GM19240 (cell line): ENCODE measurements at regions not wholly inside any gene's neighbourhood (a gene's known extent, or its start where the extent isn't known, plus 50 kb on each side); places are given as distances from the start of the nearest gene placed in this dataset.

Experiments used
- DNase-seq: peaks from one replicate; pipeline ENCODE4 v3.0.0; 2011; ENCODE audit warnings: low spot score; ENCODE audit not compliant: insufficient read length

GRCh38 chr2:7454592-7454991 is 537.4 kb downstream of the RNF144A start:
- DNase-seq, result no peak

GRCh38 chr2:7456762-7457161 is 539.5 kb downstream of the RNF144A start:
- DNase-seq, result no peak

GRCh38 chr2:7458066-7458465 is 540.9 kb downstream of the RNF144A start:
- DNase-seq, result no peak

- no peak for DNase-seq
These were observed 550.7 kb downstream of the RNF144A start for GRCh38 chr2:7467782-7468447.

- no peak for DNase-seq
These were observed 551.2 kb downstream of the RNF144A start for GRCh38 chr2:7468448-7468828.

GRCh38 chr2:7468955-7469354 is 551.7 kb downstream of the RNF144A start:
- no peak for DNase-seq

GRCh38 chr2:7471185-7471584 is 554.0 kb downstream of the RNF144A start:
- no peak for DNase-seq

GRCh38 chr2:7472465-7472864 is 555.3 kb downstream of the RNF144A start:
- no peak for DNase-seq

GRCh38 chr2:7473135-7473771 is 556.0 kb downstream of the RNF144A start:
- no peak for DNase-seq

- no peak for DNase-seq
These were observed 559.2 kb downstream of the RNF144A start for GRCh38 chr2:7476371-7476770.

- DNase-seq, result no peak
These were observed 562.4 kb downstream of the RNF144A start for GRCh38 chr2:7479603-7480002.

- DNase-seq, result no peak
These were observed 563.2 kb downstream of the RNF144A start for GRCh38 chr2:7480431-7480830.

GRCh38 chr2:7490672-7491071 is 573.5 kb downstream of the RNF144A start:
- DNase-seq, result no peak

GRCh38 chr2:7492719-7493118 is 575.5 kb downstream of the RNF144A start:
- no peak for DNase-seq

GRCh38 chr2:7497178-7497577 is 580.0 kb downstream of the RNF144A start:
- DNase-seq, result no peak

- DNase-seq, result no peak
These were observed 581.8 kb downstream of the RNF144A start for GRCh38 chr2:7499018-7499417.

GRCh38 chr2:7502336-7502735 is 585.1 kb downstream of the RNF144A start:
- DNase-seq, result no peak

GRCh38 chr2:7508296-7508943 is 591.2 kb downstream of the RNF144A start:
- DNase-seq, result no peak

- no peak for DNase-seq
These were observed 593.1 kb downstream of the RNF144A start for GRCh38 chr2:7510353-7510752.

GRCh38 chr2:7513834-7514233 is 596.6 kb downstream of the RNF144A start:
- no peak for DNase-seq

GRCh38 chr2:7515327-7515726 is 598.1 kb downstream of the RNF144A start:
- DNase-seq, result no peak

GRCh38 chr2:7516484-7517063 is 599.4 kb downstream of the RNF144A start:
- DNase-seq, result no peak
